GM12874 (cell line): ENCODE measurements at regions not wholly inside any gene's neighbourhood (a gene's known extent, or its start where the extent isn't known, plus 50 kb on each side); places are given as distances from the start of the nearest gene placed in this dataset.

Source experiments
- TF ChIP-seq, protein P1 (sequence below): IDR thresholded peaks from 2 replicates; pipeline ENCODE4 v1.5.1; 2011; ENCODE audit warnings: low read depth, mild to moderate bottlenecking, control low read depth, low read length, moderate library complexity; ENCODE audit not compliant: insufficient read depth

DNA sequence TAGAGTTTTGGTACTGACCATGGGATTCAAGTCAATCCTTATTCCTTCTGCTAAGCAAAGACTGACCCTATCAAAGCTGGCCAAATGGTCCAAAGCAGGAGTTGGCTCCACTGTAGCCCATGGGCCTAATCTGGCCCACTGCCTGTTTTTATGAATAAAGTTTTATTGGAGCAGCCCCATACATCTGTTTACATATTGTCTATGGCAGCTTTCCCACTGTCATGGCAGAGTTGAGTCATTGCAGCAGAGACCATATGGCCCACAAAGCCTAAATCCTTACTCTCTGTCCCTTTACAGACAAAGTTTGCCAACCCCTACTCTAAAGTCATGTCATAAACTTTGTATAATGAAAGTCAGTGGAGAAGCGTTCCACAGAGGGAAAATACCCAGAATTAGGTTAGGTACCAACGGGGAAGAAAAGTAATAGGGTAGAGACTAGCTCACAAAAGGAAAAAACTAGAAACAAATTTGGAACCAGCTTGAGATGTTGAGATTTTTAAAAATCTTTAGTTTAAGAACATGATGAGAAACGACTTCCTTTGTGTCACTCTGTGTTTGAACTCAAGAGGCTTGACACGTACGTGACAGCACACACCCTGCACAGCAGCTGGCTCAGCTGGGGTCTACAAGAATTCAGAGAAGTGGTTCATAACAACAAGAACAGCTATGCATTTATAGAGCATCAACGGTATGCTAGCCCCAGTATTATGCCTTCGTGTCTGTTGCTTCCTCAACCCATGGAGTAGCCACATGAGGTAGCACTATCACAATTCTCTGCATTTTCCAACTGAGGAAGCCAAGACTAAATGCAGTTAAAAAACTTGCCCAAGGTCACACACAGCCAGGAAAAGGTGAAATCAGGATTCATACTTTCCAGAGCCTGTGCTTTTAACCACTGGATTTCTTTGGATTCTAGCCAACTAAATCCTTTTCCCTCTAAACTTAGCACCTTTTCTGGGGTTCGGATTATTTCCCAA lies 198.9 kb upstream of the WWC1 start:
- TF ChIP-seq, protein P1, sequence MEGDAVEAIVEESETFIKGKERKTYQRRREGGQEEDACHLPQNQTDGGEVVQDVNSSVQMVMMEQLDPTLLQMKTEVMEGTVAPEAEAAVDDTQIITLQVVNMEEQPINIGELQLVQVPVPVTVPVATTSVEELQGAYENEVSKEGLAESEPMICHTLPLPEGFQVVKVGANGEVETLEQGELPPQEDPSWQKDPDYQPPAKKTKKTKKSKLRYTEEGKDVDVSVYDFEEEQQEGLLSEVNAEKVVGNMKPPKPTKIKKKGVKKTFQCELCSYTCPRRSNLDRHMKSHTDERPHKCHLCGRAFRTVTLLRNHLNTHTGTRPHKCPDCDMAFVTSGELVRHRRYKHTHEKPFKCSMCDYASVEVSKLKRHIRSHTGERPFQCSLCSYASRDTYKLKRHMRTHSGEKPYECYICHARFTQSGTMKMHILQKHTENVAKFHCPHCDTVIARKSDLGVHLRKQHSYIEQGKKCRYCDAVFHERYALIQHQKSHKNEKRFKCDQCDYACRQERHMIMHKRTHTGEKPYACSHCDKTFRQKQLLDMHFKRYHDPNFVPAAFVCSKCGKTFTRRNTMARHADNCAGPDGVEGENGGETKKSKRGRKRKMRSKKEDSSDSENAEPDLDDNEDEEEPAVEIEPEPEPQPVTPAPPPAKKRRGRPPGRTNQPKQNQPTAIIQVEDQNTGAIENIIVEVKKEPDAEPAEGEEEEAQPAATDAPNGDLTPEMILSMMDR: no peak

DNA sequence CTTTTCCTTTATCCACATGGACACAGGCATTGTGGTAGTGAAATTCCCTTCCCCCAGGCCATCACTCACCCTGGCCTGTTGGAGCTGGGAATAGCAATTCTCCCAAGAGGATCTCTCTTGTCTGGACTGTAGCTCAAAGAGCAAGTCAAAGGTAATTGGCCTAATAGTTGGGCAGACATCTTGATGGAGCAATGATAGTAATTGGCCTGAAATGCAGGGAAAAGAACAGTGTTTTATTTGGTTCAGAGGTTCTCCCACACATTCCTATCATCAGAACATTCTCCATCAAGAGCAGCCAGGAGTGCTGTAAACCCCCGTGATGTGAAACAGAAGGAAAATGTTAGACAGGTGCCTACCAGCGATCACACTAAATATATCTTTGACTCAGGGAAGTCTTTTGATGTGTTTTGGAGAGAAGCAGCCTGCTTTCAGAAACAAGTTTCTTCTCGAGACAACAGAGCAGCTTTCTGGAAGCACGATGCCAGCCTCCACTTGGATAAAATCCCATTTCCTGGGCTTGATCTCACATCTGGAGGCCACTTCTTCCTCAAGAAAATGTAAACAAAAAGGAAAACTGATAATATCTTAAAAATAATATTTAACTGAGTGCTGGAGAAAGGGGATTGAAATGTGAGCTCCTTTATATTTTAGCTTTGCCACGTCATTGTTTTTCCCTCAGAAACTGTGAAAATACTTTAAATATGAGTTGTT lies 198.1 kb upstream of the WWC1 start:
- TF ChIP-seq, protein P1: no peak

DNA sequence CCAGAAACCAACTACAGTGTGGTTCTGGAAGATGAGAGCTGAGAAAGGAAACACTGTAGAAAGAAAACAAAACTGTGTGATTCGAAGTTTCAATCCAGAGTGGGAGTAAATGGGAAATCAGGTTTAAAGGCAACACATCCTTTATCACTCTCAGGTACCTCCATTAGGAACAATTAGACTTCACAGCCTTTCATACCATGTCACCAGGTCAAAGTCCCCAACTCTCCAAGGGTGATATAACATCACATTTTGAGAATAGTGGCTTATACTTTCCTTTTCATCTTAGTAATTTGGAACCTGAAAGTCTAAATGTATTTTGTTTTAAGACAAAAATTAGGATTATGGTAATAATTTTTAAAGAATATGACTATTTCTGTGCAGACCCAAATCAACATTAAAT lies 194.9 kb upstream of the WWC1 start:
- TF ChIP-seq, protein P1: no peak

DNA sequence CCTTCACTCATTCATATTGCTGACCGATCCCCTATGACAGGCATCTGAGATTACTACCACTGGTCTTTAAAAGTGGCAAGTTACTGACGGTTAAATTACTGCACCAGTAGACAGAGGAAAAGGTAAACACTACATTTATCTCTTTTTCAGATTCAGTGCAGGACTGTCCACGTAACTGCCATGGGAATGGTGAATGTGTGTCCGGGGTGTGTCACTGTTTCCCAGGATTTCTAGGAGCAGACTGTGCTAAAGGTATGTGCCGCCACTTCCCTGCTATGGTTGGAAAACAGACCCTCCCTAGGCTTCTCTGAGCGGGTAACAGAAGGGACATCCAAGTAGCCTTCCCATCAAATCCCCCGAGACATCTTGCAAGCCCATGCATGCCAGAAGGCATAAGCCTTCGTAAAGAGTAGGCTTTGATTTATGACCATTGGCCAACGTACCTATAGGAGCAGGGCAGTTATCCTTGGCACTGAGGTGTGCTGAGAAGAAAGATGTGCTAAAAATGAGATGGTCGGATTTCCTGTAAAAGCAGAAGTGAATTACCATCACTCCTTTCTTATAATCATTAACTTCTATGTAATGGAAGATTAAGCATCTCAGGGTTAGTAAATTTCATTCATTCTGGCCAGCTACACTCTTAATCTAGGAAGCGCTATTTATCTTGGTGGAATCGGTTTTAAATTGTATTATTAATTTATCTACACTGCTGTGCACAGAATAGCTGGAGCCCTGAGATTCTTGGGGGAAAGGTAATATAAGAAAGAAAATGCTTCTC lies 193.4 kb upstream of the WWC1 start:
- TF ChIP-seq, protein P1: no peak

DNA sequence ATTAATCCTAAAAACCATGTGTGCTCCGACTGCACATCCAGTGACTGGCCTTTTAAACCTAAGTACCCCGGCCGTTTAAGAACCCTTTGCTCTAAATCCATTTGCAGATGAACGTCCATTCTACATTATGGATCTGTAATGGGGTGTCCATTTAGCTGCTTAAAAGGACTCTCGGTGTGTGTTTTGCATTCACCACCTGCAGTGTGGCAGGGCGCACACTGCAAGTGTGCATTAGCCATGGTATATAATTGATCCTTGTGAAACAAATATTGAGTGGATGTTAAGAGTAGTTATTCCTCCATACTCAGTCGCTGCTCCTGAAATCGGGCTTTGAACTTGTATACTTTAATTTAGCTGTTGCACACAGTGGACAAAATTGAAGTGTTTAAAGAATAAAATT lies 190.1 kb upstream of the WWC1 start:
- TF ChIP-seq, protein P1: no peak

DNA sequence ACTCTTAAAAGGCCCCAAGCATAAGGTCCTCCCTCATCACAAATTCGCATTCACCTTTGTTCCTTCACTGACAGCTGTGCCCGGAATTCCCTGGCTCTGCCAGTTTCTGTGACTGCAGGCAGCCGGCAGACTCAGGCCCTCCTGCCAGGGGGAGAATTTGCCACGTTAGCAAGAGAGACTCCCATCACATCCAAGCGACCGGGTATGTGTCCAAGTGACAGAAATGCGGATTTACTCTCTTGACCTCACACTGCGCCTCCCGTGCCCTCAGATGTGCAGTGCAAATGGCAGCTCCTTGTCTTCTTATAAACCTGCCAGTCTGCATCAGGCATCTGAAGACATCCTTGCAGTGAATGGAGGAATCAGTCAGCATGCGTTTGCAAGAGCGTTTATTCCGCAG lies 187.1 kb upstream of the WWC1 start:
- TF ChIP-seq, protein P1: no peak
